Hematopoietic multipotent progenitor cell treated with erythropoietin and hydrocortisone succinate and interleukin-3 and kit ligand, for 17 days (in vitro differentiated cells): ENCODE measurements at regions not wholly inside any gene's neighbourhood (a gene's known extent, or its start where the extent isn't known, plus 50 kb on each side); places are given as distances from the start of the nearest gene placed in this dataset.

Experiments used
- DNase-seq: peaks from one replicate; pipeline ENCODE4 v3.0.0-alpha.2; 2015; ENCODE audit warnings: low spot score

DNA sequence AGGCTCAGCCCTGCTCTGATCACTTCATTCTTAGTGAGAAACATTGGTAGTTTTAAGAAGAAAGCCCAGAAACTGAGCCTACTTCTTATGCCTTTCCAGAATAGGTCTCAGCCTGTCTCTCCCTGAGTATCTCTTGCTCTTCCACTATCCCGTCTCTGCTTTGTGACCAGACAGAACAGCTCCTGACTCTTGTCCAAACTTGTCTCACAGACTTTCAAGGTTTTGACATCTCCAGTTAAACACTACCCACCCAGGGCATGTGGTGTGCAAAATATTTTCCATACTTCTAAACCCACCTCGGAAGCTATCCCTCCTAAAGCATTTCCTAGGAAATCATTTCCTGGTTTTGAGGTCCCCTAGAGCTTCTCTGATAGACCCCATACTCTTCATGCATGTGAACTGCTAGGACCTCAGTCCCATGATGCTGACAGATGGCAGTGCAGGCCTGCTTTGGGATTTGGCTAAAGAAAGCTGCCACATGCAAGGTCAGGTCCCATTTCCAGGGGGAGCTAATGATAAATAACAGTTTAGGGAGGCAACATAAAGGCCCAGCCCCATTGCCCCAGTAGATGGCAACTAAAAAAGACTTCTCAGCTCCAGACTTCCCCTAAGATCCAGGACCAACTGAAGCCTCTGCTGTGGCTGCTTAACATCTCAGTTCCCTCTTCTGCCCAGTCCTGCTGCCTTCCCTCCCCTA lies 211.5 kb downstream of the MED10 start:
- no peak for DNase-seq

DNA sequence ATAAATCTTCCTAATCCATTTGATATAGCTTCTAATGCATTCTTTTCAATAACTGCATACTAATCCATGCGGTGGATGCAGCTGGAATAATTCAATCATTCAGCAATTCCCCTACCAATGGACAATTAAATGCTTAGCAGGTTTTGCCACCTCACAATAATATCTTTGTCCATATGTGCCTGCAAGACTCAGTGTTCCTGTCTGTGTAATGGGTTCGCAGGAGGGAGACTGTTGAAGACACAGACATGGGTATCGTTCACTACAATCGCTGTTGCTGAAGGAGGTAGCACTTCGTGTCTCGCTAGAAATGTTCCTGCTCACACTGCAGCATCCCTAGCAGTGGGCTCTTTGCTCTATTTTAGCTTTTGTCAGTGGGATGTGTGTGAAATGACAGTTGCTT lies 214.4 kb downstream of the MED10 start:
- DNase-seq = no peak

DNA sequence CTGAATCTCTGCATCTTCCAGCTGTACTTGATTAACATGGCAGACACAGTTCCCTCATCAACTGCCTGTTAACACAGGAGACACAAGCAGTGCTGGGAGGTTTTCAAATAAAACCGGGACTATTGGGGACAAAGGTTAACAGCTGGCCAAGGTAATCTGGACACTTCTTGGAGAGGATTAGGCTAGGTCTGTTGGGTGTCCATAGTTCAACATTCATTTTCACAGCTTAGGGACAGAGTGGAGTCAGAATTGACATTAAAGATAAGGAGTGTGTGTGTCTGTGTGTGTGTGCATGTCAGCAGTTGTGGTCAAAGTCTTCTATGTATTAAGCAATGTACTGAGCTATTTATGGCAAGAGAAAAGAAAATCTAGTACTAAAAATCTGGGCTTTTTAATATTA lies 216.2 kb downstream of the MED10 start:
- no peak for DNase-seq

DNA sequence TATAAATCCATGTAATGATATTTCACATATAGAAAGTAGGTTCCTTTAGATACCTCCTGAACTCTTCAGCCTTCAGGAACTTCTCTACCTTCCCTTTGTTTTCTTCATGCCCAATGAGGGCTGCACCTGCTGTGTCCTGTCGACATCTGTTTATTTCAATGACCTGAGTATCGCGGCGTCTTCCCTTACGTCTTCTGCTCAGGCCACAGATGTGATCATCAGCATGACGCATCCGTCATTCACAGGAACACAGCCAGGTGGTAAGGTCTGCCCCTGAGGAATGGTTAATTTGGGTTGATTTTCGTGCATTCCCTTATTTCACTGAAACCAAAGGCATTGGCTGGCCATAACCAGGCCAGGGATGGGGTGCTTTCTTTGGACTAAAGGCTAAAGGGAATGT lies 217.1 kb downstream of the MED10 start:
- DNase-seq = no peak

DNA sequence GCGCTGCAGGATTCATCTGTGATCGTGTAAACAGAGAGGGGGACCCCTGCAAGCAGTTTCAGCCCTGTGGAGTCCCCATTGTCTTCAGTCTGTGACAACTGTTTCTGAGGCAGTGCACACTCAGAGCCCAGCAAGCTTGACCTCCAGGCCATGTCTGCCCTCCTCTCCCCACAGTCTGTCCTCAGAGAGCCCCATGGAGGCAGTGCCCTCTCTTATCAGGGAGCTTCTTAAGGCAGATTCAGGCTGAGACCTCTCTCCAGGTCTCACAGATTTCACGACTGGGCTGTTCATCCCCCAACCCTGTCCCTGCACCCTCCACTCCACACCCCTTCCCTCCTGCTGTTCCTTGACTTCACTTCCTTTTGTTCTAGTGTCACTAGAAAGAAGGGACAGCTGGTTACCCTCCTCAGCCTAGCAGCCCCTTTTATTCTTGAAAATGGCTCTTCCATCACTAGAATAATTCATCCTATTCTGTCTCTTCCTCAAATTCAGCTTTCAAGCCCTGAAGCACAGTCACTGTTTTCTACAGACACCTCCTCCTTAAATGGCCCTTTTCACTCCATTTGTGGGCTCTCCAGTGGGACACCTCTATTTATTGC lies 218.4 kb downstream of the MED10 start:
- DNase-seq = no peak

- no peak for DNase-seq
Measured at GRCh38 chr5:6158974-6159831, 219.1 kb downstream of the MED10 start.

- DNase-seq = no peak
Measured at GRCh38 chr5:6154216-6154615, 224.1 kb downstream of the MED10 start.

GRCh38 chr5:6146271-6146670 lies 232.1 kb downstream of the MED10 start:
- no peak for DNase-seq

DNA sequence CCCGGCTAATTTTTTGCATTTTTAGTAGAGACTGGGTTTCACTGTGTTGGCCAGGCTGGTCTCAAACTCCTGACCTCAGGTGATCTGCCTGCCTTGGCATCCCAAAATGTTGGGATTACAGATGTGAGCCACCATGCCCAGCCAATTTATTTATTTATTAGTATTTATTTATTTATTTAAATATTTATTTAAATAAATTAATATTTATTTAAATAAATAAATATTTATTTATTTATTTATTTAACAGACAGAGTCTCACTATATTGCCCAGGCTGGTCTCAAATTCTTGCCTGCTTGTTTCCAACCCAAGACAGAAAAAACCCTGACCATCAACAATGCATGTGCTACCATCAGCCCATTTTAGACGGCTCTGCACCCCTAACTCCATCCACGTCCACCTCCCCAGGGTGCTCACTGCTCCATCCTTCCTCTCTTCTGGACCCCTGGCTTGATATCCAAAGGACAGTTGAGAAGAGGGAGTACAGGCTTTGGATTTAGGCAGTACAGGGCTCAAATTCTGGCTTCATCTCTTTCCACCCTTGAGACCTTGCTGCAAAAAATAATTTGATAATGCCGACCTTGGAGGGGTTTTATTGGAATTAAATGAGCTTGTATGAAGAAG lies 232.6 kb downstream of the MED10 start:
- DNase-seq = no peak

- no peak for DNase-seq
Measured at GRCh38 chr5:6143523-6143922, 234.8 kb downstream of the MED10 start.

- DNase-seq = no peak
Measured at GRCh38 chr5:6142353-6142752, 236.0 kb downstream of the MED10 start.

GRCh38 chr5:6140219-6140618 lies 238.1 kb downstream of the MED10 start:
- no peak for DNase-seq

DNA sequence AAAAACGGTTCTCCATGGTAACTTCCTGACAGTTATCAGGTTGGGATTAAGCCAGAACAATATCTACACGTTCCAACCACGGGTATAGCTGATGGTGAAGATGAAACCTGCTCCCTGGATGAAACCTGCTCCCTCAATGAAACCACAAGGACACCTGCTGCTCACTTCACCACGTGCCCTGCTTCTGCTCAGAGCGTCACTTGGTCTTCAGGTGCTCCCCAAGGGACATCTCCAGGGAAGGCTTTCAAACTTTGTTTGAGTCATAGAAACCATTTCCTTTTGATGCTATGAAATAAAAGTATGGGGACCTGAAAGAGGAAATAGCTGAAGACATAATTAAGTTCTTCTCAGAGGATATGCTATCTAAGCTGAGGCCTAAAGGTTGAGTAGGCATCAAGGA lies 242.4 kb downstream of the MED10 start:
- no peak for DNase-seq

DNA sequence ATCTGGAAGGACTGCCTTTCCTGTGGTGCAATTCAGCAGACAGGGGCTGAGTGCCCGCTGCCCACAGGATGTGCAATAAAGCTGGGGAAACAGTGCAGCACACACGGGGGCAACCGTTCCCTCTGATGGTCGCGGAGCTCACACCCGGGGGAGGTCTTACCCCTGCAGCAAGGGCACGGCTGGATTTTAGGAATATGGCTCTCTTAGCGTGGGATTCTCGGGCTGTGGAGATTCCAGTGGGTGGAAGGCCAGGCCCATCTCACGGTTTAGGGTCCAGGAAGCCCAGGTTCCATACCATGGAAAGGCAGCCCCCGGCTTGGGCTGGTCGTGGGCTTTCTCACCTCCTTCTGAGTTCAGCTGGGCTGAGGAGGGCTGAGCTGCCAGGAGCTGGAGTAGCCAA lies 244.1 kb downstream of the MED10 start:
- no peak for DNase-seq

GRCh38 chr5:6125781-6126180 lies 252.6 kb downstream of the MED10 start:
- DNase-seq = no peak

- DNase-seq = no peak
Measured at GRCh38 chr5:6118691-6119090, 259.7 kb downstream of the MED10 start.

DNA sequence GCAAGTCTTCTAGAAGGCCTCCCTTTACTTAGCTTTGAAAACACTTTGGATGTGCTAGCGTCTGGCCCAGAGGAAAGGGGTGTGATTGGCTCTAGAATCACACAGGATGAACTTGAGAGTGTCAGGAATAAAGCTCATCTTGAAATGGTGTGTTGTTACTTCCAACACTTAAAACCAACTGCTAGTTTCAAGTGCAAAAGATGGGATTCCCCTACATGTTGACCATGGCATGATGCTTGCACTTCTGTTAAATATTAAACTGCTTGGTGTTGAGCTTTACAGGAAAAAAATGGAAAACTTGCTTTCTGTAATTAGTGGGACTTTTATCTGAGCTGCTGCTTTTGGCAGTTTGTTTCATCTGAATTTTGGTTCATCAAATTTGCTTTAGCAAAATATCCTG lies 261.1 kb downstream of the MED10 start:
- no peak for DNase-seq

- no peak for DNase-seq
Measured at GRCh38 chr5:6115852-6116251, 262.5 kb downstream of the MED10 start.

- DNase-seq = no peak
Measured at GRCh38 chr5:6112538-6112937, 265.8 kb downstream of the MED10 start.

DNA sequence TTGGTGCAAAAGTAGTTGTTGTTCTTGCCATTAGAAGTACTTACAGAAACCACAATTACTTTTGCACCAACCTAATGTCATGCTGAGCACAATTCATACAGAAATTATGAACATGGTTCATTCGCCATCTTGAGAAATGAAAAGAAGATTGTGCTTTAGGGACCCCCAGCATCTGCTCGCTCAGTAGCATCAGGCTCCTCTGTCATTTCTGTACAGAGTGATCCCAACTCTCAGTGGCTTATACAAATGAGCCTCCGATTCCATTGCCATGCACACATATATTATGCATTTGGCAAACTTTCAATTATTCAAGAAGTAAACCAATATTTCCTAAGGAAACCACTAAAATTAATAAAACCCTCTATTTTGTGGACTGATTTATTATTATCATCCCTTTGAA lies 266.2 kb downstream of the MED10 start:
- DNase-seq = no peak

GRCh38 chr5:6111131-6111530 lies 267.2 kb downstream of the MED10 start:
- DNase-seq = no peak

GRCh38 chr5:6110441-6111005 lies 267.8 kb downstream of the MED10 start:
- DNase-seq = no peak
